Uterus (tissue), 2 donors: ENCODE measurements at regions not wholly inside any gene's neighbourhood (a gene's known extent, or its start where the extent isn't known, plus 50 kb on each side); places are given as distances from the start of the nearest gene placed in this dataset.

Source experiments
- CTCF ChIP-seq, 4 experiments: fragments of 200-600 bp in 2 of 4; fragments of 450-650 bp in 2 of 4; sonication (generic) in 2 of 4; IDR thresholded peaks; one replicate each; pipeline ENCODE4 v1.5.1; 2016 to 2019; ENCODE audit warnings: antibody characterized with exemption in 4 of 4, mild to moderate bottlenecking in 2 of 4, moderate library complexity in 1 of 4
- POLR2A ChIP-seq, 2 donors: fragments of 450-650 bp; IDR thresholded peaks; one replicate each; pipeline ENCODE4 v1.6.1; 2016; ENCODE audit warnings: antibody characterized with exemption in 2 of 2, mild to moderate bottlenecking in 1 of 2, moderate library complexity in 1 of 2

- TF ChIP-seq POLR2A (IDR thresholded peaks at IDR 0.05), result no peak
- no peak for TF ChIP-seq CTCF (IDR thresholded peaks at IDR 0.05)
Measured at GRCh38 chr18:46204143-46204542, 100.0 kb downstream of the HAUS1 start.
